ENCODE measurements at regions not wholly inside any gene's neighbourhood (a gene's known extent, or its start where the extent isn't known, plus 50 kb on each side); places are given as distances from the start of the nearest gene placed in this dataset.

- no peak for DNase-seq
Observed at GRCh38 chr10:10315989-10316388, 701.7 kb upstream of the CELF2 start.

GRCh38 chr10:10317151-10317550, 700.5 kb upstream of the CELF2 start:
- no peak for DNase-seq

- no peak for DNase-seq
Observed at GRCh38 chr10:10318856-10319255, 698.8 kb upstream of the CELF2 start.

DNA sequence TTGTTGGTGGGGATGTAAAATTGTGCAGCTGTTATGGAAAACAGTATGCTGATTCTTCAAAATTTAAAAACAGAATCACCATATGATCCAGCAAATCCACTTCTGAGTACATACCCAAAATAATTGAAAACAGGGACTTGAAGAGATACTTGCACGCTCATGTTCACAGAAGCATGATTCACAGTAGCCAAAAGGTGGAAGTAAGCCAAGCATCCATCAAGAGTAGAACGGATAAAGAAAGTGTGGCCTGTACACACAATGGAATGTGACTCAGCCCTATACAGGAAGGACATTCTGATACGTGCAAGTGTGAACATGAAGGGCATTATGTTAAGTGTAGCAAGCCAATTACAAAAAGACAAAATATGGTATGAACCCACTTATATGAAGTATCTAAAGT, 696.7 kb upstream of the CELF2 start:
- DNase-seq: no peak

DNA sequence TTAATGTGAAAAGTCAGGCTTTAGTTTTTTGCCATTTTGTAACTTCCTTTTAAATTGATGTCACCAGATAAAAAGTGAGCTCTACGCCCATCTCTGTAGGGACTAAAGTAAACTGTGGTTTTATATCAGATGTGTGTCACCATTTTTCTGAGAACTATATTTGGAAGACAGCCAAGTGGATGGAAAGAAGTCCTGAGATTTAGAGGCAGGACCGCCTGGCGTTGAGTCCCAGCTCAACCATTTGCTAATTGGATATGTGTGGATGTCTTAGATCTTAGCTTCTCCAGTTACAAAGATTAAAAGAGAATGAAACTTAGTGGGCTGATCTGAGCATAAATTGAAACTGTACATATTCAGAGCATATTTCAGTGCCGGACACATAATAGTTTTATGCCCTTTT, 691.6 kb upstream of the CELF2 start:
- no peak for DNase-seq

- no peak for DNase-seq
Observed at GRCh38 chr10:10327934-10328333, 689.7 kb upstream of the CELF2 start.

DNA sequence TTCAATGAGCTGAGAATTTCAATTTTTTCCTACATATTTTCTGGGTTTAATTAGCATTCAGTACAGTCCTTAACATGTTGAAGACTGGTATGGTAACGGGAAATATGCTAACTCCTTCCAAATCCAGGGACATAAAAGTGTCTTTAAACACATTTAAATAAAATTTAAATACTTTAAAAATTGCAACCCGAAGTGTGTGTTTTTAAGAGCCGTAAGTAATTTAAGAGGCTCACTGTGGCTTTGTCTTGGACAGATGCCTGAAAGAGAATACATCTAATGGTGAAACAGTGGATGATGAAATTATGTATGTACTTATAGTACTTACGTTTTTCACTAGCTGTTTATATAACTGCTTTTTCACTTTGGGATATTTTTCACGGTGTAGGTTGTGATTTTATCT, 687.3 kb upstream of the CELF2 start:
- DNase-seq: no peak

- no peak for DNase-seq
Observed at GRCh38 chr10:10332786-10333185, 684.9 kb upstream of the CELF2 start.

DNA sequence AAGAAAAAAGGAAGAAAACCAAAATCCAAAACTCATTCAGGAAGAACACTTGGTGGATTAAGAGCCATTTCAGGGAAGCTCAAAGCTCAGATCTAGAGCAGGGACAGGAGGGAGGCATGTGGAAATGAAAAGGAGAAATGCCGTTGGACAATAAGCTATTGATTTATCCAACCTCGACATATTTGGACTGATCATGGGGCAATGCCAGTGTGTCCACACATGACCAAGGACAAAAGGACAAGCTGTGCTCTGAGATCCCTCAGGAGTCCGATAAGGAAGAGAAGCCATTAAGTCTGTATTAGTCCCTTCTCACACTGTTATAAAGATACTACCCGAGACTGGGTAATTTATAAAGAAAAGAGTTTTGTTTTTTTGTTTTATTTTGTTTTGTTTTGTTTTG, 684.0 kb upstream of the CELF2 start:
- DNase-seq: no peak

- DNase-seq: no peak
Observed at GRCh38 chr10:10338339-10338738, 679.3 kb upstream of the CELF2 start.

DNA sequence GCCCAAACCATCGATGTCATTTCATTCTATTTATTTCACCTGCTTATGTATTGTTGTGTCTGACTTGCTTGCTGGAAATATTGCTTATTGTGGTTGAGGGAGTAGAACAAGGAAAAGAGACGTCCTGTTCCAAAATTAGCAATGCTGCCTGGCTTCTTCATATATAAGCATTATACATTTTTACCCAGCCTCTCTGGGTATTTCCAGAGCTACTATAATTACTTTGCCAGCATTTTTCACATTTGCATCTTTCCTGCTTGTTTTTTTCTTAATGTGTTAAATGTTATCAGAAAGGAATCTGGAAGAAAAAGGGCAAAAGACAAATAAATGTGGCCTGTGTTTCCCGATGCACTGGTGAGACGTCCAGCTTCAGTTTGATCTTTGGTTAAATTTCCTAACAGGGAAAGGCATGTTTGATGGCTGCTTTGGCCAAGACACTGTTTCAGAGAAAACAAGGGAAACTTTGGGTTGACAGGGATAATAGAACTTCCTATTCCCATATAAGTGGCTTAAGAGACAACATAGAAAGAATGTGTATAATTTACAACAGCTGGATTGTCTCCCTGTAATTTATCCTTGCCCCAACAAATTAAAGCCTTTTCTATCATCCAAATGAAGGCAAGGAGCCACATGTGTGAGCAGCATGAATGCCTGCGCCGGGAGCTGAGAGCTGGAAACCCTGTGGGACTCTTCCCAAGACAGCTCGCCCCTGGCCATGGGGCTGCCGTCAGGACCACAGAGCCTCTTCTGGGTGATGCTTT, 671.1 kb upstream of the CELF2 start:
- no peak for DNase-seq

- no peak for DNase-seq
Observed at GRCh38 chr10:10350050-10350449, 667.6 kb upstream of the CELF2 start.

DNA sequence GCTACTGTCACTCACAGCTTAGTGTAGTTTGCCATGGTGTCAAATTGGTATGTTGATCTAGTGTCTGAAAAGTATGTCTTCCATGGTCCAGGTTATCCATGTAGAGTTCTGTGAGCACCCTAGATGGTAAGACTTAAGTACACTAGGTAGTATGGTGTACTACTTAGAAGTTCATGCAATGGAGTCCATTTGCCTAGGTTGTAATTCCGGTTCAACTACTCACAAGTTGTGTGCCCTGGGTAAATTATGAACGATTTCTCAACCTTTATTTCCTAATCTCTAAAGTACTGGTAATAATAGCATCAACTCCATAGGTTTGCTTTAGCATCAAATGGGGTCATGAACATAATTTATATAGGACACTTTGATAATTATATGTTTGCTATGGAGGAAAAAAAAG, 666.2 kb upstream of the CELF2 start:
- DNase-seq: no peak

GRCh38 chr10:10353326-10353868, 664.3 kb upstream of the CELF2 start:
- no peak for DNase-seq

DNA sequence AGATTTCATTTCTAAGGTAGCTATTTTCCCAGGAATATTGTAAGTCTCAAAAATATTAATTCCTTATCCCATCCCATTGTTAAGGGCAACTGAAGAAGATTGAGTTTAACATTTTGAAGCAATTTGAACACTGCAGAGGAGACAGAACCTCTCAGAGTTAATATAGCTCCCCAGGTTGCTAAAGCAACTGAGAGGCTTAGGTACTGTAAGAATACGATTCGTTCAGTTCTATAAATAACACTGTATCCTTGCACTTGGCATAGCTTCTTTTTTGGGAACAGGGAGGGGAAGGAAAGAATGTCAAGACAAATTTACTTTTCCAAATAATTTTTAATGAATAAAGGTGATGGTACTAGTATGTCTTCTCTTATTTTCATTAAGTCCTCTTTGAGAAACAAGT, 658.4 kb upstream of the CELF2 start:
- DNase-seq: no peak

DNA sequence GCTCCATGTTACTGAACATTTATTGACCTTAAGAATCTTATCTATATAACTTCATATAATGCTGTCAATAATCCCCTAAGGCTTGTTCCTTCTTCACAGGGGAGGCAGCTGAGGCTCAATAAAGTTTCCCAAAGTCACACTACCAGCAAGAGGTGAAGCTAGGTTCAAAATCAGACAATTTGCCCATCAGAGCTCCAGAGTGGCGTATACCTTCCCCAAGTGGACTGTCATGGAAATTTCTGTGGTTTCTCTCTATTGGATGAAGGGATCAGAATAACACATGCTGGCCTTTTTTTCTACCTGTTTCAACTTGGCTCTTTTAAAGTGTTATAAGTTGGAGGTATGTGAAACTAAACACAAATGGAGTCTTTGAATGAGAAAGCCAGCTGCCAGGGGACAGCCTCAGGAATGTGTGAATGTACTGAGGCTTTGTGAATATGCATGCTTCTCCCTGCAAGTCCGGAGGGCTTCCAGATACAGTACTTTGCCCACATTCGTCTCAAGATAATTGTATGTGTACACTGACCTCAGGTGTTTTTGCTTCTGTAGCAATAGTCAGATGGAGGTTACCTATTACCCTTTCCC, 656.3 kb upstream of the CELF2 start:
- DNase-seq: no peak

DNA sequence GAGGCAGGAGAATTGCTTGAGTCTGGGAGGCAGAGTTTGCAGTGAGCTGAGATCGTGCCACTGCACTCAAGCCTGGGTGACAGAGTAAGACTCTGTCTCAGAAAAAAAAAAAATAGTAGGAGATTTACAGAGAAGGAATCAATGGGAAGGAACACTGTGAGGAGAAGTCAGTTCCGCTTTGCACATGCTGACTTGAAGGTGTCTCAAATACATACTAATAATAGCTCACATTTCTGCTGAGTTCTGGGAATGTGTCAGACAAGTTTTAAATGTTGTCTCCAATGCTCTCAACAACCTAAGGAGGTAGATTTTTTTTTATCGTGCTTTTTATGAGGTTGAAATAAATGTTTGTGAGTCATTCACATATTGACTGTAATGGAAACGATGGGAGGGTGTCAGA, 654.9 kb upstream of the CELF2 start:
- DNase-seq: no peak

- no peak for DNase-seq
Observed at GRCh38 chr10:10363217-10363616, 654.5 kb upstream of the CELF2 start.

DNA sequence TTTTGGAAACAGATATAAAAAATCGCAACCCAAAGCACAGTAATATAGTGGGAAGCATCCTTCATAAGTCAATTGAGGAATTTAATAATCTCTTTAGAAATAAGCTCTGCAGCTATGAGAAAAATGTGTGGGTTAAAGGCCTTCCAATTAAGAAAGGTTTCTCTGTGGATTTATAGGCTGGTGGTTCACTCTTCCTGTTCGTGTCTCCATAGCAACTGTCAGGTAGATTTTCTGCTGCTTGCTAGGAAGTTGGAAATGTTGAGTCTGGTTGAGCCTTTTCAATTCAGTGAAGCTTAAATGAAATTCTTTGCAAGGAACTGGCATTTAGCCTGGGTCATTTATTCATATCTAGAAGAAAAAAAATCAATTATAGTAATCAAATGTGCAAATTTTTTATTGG, 652.8 kb upstream of the CELF2 start:
- no peak for DNase-seq

DNA sequence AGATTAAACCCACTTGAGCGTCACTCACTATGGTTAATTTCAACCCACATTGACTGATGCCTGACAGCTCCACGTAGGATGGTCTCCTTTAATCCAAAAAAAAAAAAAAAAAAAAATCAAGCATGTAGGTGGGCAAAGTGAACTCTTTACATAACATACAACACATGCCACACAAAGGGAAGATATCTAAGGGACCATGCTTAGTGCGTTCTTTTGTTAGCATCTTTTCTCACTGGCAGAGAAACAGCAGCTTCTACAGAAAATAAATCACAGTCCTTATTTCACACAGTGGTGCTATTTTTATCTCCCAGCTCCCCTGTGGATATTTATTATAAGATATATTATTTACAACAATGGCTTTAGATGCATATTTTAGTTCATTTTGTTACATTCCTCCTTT, 652.0 kb upstream of the CELF2 start:
- no peak for DNase-seq

- DNase-seq: no peak
Observed at GRCh38 chr10:10366836-10367235, 650.8 kb upstream of the CELF2 start.

DNA sequence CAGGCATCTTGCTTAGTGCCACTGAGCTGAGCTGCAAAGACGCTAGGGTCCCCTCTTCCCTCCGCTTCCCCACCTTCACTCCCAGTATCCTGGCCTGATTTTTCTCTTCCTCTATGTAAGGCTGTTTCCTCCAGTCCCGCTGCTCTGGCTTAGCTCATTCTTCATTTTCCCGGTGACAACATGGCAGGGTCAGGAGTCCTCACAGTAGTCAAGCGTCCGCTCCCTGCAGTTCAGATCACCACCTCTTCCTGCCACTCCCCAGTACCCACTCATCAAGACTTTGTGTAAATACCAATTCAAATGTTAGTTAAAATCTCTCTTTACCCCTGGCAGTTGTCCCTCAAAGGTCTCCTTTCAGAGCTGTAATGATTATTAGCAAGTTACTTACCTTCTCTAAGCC, 650.4 kb upstream of the CELF2 start:
- no peak for DNase-seq

- DNase-seq: no peak
Observed at GRCh38 chr10:10368951-10369576, 648.6 kb upstream of the CELF2 start.

GRCh38 chr10:10385831-10386230, 631.8 kb upstream of the CELF2 start:
- no peak for DNase-seq
